ENCODE measurements at regions not wholly inside any gene's neighbourhood (a gene's known extent, or its start where the extent isn't known, plus 50 kb on each side); places are given as distances from the start of the nearest gene placed in this dataset.

DNA sequence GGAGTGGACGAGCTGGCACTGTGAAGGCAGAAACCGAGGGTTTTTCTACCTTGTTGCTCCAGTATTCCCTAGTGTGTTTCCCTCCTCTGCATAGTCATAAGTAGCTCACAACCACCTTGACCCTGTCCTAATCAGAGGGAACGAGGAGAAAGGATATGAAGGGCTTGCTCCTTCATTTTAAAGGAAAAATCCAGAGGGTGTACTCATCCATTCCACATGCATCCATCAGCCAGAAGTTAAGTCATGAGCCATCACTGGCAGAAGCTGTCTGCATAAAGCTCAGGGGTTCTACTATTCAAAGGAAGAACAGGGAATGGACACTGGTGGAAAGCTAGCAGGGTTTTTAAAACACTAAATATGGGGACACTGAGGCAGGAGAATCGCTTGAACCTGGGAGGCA is 84.3 kb upstream of the FOXN3 start:
- TF ChIP-seq, protein P1, sequence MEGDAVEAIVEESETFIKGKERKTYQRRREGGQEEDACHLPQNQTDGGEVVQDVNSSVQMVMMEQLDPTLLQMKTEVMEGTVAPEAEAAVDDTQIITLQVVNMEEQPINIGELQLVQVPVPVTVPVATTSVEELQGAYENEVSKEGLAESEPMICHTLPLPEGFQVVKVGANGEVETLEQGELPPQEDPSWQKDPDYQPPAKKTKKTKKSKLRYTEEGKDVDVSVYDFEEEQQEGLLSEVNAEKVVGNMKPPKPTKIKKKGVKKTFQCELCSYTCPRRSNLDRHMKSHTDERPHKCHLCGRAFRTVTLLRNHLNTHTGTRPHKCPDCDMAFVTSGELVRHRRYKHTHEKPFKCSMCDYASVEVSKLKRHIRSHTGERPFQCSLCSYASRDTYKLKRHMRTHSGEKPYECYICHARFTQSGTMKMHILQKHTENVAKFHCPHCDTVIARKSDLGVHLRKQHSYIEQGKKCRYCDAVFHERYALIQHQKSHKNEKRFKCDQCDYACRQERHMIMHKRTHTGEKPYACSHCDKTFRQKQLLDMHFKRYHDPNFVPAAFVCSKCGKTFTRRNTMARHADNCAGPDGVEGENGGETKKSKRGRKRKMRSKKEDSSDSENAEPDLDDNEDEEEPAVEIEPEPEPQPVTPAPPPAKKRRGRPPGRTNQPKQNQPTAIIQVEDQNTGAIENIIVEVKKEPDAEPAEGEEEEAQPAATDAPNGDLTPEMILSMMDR (conservative IDR thresholded peaks at IDR 0.05) = no peak
- no peak for TF ChIP-seq EZH2 (IDR thresholded peaks at IDR 0.05; ENCODE audit: low read depth)
